Activated T-cell treated with anti-CD3 and anti-CD28 coated beads, Interleukin-2, amount 50 U/mL, for 72 hours (primary cell): ENCODE measurements at regions not wholly inside any gene's neighbourhood (a gene's known extent, or its start where the extent isn't known, plus 50 kb on each side); places are given as distances from the start of the nearest gene placed in this dataset.
A peak's percentile ranks its signal among the peaks of the same experiment; 100 is the strongest.

Source experiments
- ATAC-seq, 2 donors: fragments of 150-1000 bp; cut with Tn5 transposase; replicated peaks in 1 of 2; 2 replicates each; pipeline ENCODE4 v1.10.0; 2021; ENCODE audit warnings: moderate library complexity in 2 of 2, mild to moderate bottlenecking in 1 of 2
- DNase-seq, 2 donors: peaks; one replicate each; pipeline ENCODE4 v3.0.0; 2021 to 2022; ENCODE audit warnings: mixed read lengths in 1 of 2
- H3K27ac Mint-ChIP-seq: one replicate; pipeline ENCODE4 v1.8.0; 2022; ENCODE audit warnings: mild to moderate bottlenecking, moderate library complexity, mixed read lengths
- H3K27me3 Mint-ChIP-seq: one replicate; pipeline ENCODE4 v1.8.0; 2022; ENCODE audit warnings: low read depth, mixed read lengths
- H3K36me3 Mint-ChIP-seq, 2 donors: one replicate each; pipeline ENCODE4 v1.8.0; 2022; ENCODE audit warnings: mixed read lengths in 2 of 2, mild to moderate bottlenecking in 1 of 2; ENCODE audit not compliant: insufficient read depth in 2 of 2
- H3K4me1 Mint-ChIP-seq: one replicate; pipeline ENCODE4 v1.8.0; 2022; ENCODE audit warnings: low read depth, mixed read lengths
- H3K4me3 Mint-ChIP-seq, 2 donors: one replicate each; pipeline ENCODE4 v1.8.0; 2022; ENCODE audit warnings: mild to moderate bottlenecking in 2 of 2, mixed read lengths in 2 of 2, moderate library complexity in 2 of 2
- H3K9me3 Mint-ChIP-seq, 2 donors: one replicate each; pipeline ENCODE4 v1.8.0; 2022; ENCODE audit warnings: mixed read lengths in 2 of 2

DNA sequence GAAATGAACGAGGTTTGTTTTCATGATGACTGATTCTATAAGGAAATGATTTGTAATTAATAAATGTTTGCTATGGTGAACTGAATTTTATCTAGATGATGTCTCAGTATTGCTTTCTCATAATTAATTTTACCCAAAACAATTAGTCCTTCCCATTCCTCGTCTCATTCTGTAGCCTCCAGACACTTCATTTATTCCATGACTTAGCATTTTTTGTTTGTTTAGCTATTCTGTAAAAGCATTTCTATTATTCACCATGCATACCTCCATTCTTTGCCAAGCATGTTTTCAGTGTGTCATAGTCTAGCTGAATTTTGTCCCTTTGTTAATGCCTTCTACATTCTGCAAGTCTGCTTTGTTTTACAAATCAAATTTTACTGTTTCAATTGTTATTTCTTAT lies 137.4 kb upstream of the RPL10L start:
- peaks cover 3 to 7% of the 10 kb centered on the region in 2 donors for H3K9me3 Mint-ChIP-seq

DNA sequence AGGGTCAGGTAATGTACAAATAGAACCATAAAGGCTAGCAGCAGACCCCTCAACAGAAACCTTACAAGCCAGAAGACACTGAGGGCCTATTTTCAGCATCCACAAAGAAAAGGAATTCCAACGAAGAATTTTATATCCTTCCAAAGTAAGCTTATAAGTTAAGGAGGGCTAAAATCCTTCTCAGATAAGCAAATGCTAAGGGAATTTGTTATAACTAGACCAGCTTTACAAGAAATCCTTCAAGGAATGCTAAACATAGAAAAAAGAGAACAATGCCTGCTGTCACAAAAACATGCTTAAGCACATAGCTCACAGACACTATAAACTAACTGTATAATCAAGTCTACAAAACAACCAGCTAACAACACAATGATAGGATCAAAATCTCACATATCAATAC lies 130.7 kb upstream of the RPL10L start:
- Mint-ChIP-seq H3K36me3 (peaks cover 3 to 4% of the 10 kb centered on the region in 2 donors), H3K4me1 (no peaks in the 10 kb centered on the region), H3K27ac (no peak overlapping the region), H3K27me3 (no peaks in the 10 kb centered on the region), H3K4me3 (no peak overlapping the region), H3K9me3 (peaks cover 2 to 3% of the 10 kb centered on the region in 2 donors)
- ATAC-seq (no peak), DNase-seq (no peak)

More for the DNA sequence above, 137.4 kb upstream of the RPL10L start:
- Mint-ChIP-seq H3K36me3 (no peaks in the 10 kb centered on the region), H3K27ac (no peak overlapping the region), H3K4me3 (no peak overlapping the region), H3K27me3 (no peaks in the 10 kb centered on the region), H3K4me1 (no peaks in the 10 kb centered on the region)
- ATAC-seq (no peak), DNase-seq (no peak)

DNA sequence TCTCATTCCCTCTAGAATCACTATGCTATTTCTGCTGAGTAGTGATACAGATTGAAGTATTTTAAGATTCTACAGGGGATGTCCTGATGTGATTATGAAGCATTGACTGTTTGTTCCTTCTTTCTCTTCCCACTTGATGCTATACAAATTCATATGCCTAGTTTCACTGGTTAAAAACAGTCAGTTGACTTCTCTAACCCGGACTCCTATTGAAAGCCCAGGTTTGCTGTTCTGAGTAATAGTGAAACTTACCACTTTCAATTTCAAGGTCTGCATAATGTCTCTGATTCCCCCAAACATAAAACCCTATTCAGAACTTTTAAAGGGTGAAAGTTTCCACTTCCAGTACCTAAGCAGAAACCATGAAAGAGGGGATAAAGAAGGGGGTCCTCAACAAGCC lies 117.7 kb upstream of the RPL10L start:
- ATAC-seq (peak in 1 of 2 donors; percentile 27), DNase-seq (no peak)
- no peak overlapping the region for H3K4me3 Mint-ChIP-seq
- H3K27me3 Mint-ChIP-seq: no peaks in the 10 kb centered on the region
- no peak overlapping the region for H3K27ac Mint-ChIP-seq
- H3K9me3 Mint-ChIP-seq: peaks cover 4 to 11% of the 10 kb centered on the region in 2 donors
- H3K36me3 Mint-ChIP-seq: peaks cover 0 to 2% of the 10 kb centered on the region in 2 donors
- H3K4me1 Mint-ChIP-seq: no peaks in the 10 kb centered on the region

DNA sequence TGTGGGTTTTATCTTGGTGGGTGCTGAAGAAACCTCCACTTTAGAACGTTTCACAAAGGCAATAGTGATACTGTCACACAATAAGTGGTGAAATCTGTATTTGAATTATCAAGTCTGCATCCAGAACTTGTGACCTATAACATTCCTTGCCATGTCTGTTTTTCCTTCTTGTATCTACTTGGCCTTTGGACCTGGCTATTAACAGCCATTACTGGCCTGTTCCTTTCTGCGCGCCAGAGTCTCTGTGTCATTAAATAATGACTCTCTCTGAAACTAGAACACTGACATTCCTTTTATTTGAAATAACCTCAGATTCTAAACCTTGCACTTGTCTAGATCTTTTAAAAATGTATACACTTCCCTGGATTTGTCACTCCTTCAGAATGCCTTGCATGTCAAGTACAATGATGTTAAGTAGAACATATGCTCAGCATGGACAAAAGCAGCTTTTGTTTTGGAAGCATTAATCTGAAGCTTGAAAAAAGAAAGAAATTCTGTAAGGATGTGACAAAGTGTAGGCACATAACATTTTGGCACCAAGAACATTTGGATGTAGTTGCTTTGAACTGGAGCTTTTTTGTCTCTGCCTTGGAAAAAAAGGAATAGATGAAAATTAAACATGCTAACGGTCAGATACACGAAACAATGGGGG lies 95.5 kb upstream of the RPL10L start:
- Mint-ChIP-seq H3K4me1 (no peaks in the 10 kb centered on the region), H3K4me3 (no peak overlapping the region), H3K27ac (no peak overlapping the region), H3K9me3 (peaks cover 16 to 17% of the 10 kb centered on the region in 2 donors), H3K27me3 (no peaks in the 10 kb centered on the region), H3K36me3 (peaks cover 0 to 3% of the 10 kb centered on the region in 2 donors)
- no peak for ATAC-seq
- DNase-seq: no peak

DNA sequence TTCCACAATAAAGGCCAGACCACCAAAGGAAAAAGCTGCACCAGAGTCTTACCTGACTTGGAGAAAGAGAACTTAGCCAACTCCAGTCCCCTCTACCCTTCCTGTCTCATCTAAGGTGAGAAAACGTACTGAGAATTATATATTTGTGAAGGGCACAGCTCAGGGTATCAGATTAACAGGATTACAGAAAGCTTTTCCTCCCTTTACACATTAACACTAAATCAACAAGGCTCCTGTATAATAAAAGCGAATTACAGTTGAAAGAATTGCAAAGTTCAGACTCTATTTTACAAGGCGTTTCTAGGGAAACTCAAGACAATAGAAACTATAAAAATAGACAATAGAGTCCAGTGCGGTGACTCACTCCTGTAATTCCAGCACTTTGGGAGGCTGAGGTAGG lies 82.7 kb upstream of the RPL10L start:
- Mint-ChIP-seq H3K4me1 (no peaks in the 10 kb centered on the region), H3K27me3 (no peaks in the 10 kb centered on the region), H3K4me3 (no peak overlapping the region), H3K27ac (no peak overlapping the region), H3K36me3 (no peaks in the 10 kb centered on the region), H3K9me3 (peaks cover 3 to 9% of the 10 kb centered on the region in 2 donors)
- no peak for ATAC-seq
- no peak for DNase-seq

DNA sequence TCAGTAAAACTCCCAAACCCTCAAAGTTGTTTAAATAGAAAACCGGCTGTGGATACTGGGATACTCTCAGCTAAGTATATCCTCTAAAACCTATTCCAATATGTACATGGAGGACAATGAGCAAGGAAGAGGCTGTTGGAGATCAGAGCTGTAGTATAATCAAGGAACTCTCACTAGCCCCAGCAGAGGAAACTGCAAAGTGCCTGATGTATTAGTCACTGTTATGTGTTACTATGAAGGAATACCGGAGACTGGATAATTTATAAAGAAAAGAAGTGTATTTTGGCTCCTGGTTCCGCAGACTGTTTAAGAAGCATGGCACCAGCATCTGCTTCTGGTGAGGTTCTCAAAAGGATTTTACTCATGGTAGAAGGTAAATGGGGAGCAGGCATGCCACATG lies 65.6 kb upstream of the RPL10L start:
- ATAC-seq: no peak
- peaks cover 0 to 2% of the 10 kb centered on the region in 2 donors for H3K36me3 Mint-ChIP-seq
- no peak overlapping the region for H3K27ac Mint-ChIP-seq
- DNase-seq: no peak
- no peaks in the 10 kb centered on the region for H3K4me1 Mint-ChIP-seq
- no peak overlapping the region for H3K4me3 Mint-ChIP-seq
- no peaks in the 10 kb centered on the region for H3K27me3 Mint-ChIP-seq
- H3K9me3 Mint-ChIP-seq: peaks cover 2 to 9% of the 10 kb centered on the region in 2 donors
